Calu3 (cell line): ENCODE measurements at regions not wholly inside any gene's neighbourhood (a gene's known extent, or its start where the extent isn't known, plus 50 kb on each side); places are given as distances from the start of the nearest gene placed in this dataset.

Experiments
- BruUV-seq: library from RNA; stranded (reverse); fragments of 400-500 nt; replicated peaks from 2 replicates; lab custom pipeline; 2021; lab: Mats Ljungman, UMichigan
- CTCF ChIA-PET: fragments of 300-600 bp; sonication (Branson Sonifier 250); formaldehyde crosslinking; loops from one replicate; lab custom pipeline; 2022; ENCODE audit warnings: antibody characterized with exemption; lab: Charles Lee
- DNase-seq: peaks from one replicate; pipeline ENCODE4 v3.0.0; 2022
- H3K27ac Mint-ChIP-seq: one replicate; pipeline ENCODE4 v1.8.0; 2022; ENCODE audit warnings: mixed read lengths; ENCODE audit not compliant: unreplicated experiment
- H3K27me3 Mint-ChIP-seq: one replicate; pipeline ENCODE4 v1.8.0; 2022; ENCODE audit warnings: mixed read lengths; ENCODE audit not compliant: unreplicated experiment
- H3K36me3 Mint-ChIP-seq: one replicate; pipeline ENCODE4 v1.8.0; 2022; ENCODE audit warnings: mild to moderate bottlenecking, moderate library complexity, mixed read lengths; ENCODE audit not compliant: insufficient read depth, unreplicated experiment
- H3K4me1 Mint-ChIP-seq: one replicate; pipeline ENCODE4 v1.8.0; 2022; ENCODE audit warnings: mild to moderate bottlenecking, low read depth, mixed read lengths; ENCODE audit not compliant: unreplicated experiment
- H3K4me3 Mint-ChIP-seq: one replicate; pipeline ENCODE4 v1.8.0; 2022; ENCODE audit warnings: mild to moderate bottlenecking, low read depth, moderate library complexity, mixed read lengths; ENCODE audit not compliant: unreplicated experiment
- H3K9me3 Mint-ChIP-seq: one replicate; pipeline ENCODE4 v1.8.0; 2022; ENCODE audit warnings: low read depth, mixed read lengths; ENCODE audit not compliant: unreplicated experiment
- intact Hi-C: fragments of 100-400 bp; cut with micrococcal nuclease; formaldehyde crosslinking; loops from one replicate; pipeline ENCODE4 v1.10.0; 2022; ENCODE audit not compliant: unreplicated experiment
- TF ChIP-seq, protein P1 (sequence below): fragments of 200-600 bp; IDR thresholded peaks from one replicate; pipeline ENCODE4 v1.8.0; 2022; ENCODE audit warnings: antibody characterized with exemption; ENCODE audit not compliant: unreplicated experiment

DNA sequence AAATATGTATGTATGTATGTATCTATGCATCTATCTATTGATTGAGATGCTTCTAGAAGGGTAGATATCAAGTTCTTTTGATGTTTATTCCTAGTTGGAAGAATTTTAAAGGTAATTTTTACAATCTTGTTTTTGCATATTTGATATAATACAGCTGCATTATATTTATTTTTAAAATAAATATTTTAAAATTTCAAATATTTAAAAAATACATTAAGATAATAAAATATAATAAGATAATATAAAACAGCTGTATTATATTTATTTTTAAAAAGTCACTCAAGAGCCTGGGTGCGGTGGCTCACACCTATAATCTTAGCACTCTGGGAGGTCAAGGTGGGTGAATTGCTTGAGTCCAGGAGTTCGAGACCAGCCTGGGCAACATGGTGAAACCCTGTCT lies 92.5 kb downstream of the LIPG start:
- no peaks in the 10 kb centered on the region for H3K9me3 Mint-ChIP-seq
- no TSS peak for BruUV-seq
- no peaks in the 10 kb centered on the region for H3K4me1 Mint-ChIP-seq
- H3K36me3 Mint-ChIP-seq = no peaks in the 10 kb centered on the region
- no peaks in the 10 kb centered on the region for H3K27me3 Mint-ChIP-seq
- CTCF ChIA-PET = no interaction called here
- no peak overlapping the region for H3K27ac Mint-ChIP-seq
- TF ChIP-seq, protein P1, sequence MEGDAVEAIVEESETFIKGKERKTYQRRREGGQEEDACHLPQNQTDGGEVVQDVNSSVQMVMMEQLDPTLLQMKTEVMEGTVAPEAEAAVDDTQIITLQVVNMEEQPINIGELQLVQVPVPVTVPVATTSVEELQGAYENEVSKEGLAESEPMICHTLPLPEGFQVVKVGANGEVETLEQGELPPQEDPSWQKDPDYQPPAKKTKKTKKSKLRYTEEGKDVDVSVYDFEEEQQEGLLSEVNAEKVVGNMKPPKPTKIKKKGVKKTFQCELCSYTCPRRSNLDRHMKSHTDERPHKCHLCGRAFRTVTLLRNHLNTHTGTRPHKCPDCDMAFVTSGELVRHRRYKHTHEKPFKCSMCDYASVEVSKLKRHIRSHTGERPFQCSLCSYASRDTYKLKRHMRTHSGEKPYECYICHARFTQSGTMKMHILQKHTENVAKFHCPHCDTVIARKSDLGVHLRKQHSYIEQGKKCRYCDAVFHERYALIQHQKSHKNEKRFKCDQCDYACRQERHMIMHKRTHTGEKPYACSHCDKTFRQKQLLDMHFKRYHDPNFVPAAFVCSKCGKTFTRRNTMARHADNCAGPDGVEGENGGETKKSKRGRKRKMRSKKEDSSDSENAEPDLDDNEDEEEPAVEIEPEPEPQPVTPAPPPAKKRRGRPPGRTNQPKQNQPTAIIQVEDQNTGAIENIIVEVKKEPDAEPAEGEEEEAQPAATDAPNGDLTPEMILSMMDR = no peak
- intact Hi-C loops = no loop called here
- no peak for DNase-seq
- no peak overlapping the region for H3K4me3 Mint-ChIP-seq

GRCh38 chr18:49652881-49653724 lies 91.2 kb downstream of the LIPG start:
- intact Hi-C loops = no loop called here
- DNase-seq = no peak
- no peaks in the 10 kb centered on the region for H3K36me3 Mint-ChIP-seq
- H3K9me3 Mint-ChIP-seq = no peaks in the 10 kb centered on the region
- TF ChIP-seq, protein P1 = no peak
- H3K4me1 Mint-ChIP-seq = peaks cover 2% of the 10 kb centered on the region
- H3K27me3 Mint-ChIP-seq = no peaks in the 10 kb centered on the region
- no TSS peak for BruUV-seq
- H3K4me3 Mint-ChIP-seq = no peak overlapping the region
- no peak overlapping the region for H3K27ac Mint-ChIP-seq
- CTCF ChIA-PET = no interaction called here

DNA sequence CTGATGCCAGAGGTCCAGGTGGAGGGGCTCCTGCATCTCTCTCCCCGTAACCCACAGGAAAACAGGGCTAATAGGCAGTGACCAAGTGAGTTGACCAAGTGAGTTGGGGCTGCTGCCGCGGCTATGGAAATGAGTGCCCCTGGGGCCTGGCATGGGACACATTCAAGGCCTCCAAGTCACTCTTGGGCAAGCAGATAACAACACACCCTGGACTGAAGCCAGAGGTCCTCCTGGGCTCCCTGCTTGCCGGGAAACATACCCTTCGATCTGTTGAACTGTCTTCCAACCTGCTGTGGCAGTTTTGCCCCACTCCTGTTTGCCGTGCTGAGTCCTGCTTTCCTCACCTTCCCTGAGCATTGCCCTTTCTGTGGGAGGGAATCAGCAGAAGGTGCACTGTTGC lies 89.2 kb downstream of the LIPG start:
- H3K36me3 Mint-ChIP-seq = no peaks in the 10 kb centered on the region
- TF ChIP-seq, protein P1 = no peak
- peaks cover 11% of the 10 kb centered on the region for H3K4me1 Mint-ChIP-seq
- H3K9me3 Mint-ChIP-seq = no peaks in the 10 kb centered on the region
- CTCF ChIA-PET = no interaction called here
- no peaks in the 10 kb centered on the region for H3K27me3 Mint-ChIP-seq
- H3K4me3 Mint-ChIP-seq = no peak overlapping the region
- DNase-seq = no peak
- BruUV-seq = no TSS peak
- no peak overlapping the region for H3K27ac Mint-ChIP-seq
- intact Hi-C loops = no loop called here

DNA sequence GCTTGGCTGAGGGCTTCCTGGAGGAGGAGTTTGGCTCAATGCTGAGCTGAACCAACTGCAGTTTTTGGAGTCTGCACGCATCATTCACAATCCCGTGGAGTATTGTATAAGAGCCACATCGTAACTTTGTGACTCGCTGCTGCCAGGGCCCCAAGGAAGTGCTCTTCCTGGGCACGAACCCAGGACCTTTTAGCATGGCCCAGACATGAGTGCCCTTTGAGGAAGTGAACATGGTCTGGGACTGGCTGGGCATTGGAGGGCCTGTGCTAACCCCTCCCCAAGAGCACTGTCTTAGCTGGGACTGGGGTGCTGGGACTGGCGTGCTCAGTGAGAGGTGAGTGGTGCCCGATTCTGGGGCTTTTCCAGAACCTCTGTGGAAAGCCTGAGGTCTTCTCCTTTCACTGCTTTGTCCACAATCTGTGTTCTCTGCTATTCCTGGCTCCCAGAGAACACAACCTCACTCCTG lies 88.6 kb downstream of the LIPG start:
- intact Hi-C loops = no loop called here
- H3K36me3 Mint-ChIP-seq = no peaks in the 10 kb centered on the region
- no peak overlapping the region for H3K4me3 Mint-ChIP-seq
- DNase-seq = no peak
- TF ChIP-seq, protein P1 = no peak
- H3K27ac Mint-ChIP-seq = no peak overlapping the region
- BruUV-seq = no TSS peak
- H3K4me1 Mint-ChIP-seq = peaks cover 11% of the 10 kb centered on the region
- H3K9me3 Mint-ChIP-seq = no peaks in the 10 kb centered on the region
- CTCF ChIA-PET = no interaction called here
- H3K27me3 Mint-ChIP-seq = no peaks in the 10 kb centered on the region
